ENCODE measurements at regions not wholly inside any gene's neighbourhood (a gene's known extent, or its start where the extent isn't known, plus 50 kb on each side); places are given as distances from the start of the nearest gene placed in this dataset.

DNA sequence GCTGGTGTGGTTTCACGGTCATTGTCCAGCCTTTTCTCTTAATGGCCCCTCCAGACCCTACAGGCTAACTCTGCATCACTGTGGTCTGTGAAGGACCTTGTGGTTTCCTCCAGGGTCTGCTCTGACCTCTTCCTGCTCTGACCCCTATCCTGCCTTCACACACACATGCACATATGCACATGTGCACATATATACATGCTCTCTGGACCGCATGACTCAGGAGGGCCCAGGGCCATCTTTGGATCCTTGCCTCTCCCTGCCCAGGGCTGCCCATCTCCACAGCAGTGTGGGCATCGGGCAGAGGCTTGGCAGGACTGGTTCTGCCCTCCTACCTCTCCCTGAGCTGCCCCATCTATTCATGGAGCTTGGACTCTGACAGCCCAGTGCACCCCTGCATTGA, 510.9 kb downstream of the PTPRU start:
- TF ChIP-seq EZH2 (IDR thresholded peaks at IDR 0.05): no peak
- TF ChIP-seq, protein P1, sequence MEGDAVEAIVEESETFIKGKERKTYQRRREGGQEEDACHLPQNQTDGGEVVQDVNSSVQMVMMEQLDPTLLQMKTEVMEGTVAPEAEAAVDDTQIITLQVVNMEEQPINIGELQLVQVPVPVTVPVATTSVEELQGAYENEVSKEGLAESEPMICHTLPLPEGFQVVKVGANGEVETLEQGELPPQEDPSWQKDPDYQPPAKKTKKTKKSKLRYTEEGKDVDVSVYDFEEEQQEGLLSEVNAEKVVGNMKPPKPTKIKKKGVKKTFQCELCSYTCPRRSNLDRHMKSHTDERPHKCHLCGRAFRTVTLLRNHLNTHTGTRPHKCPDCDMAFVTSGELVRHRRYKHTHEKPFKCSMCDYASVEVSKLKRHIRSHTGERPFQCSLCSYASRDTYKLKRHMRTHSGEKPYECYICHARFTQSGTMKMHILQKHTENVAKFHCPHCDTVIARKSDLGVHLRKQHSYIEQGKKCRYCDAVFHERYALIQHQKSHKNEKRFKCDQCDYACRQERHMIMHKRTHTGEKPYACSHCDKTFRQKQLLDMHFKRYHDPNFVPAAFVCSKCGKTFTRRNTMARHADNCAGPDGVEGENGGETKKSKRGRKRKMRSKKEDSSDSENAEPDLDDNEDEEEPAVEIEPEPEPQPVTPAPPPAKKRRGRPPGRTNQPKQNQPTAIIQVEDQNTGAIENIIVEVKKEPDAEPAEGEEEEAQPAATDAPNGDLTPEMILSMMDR (IDR thresholded peaks at IDR 0.05): no peak
- TF ChIP-seq EZH2phosphoT487 (IDR thresholded peaks at IDR 0.05): no peak

All from neural progenitor cell (in vitro differentiated cells).